Activated T-helper 1 cell treated with anti-CD3 and anti-CD28 coated beads, Interleukin-2, amount 50 U/mL, for 16 hours (primary cell): ENCODE measurements at regions not wholly inside any gene's neighbourhood (a gene's known extent, or its start where the extent isn't known, plus 50 kb on each side); places are given as distances from the start of the nearest gene placed in this dataset.

Experiments used
- DNase-seq, 2 donors: peaks; one replicate each; pipeline ENCODE4 v3.0.0-alpha.2; 2020; ENCODE audit warnings: low read depth in 1 of 2, low spot score in 1 of 2

DNA sequence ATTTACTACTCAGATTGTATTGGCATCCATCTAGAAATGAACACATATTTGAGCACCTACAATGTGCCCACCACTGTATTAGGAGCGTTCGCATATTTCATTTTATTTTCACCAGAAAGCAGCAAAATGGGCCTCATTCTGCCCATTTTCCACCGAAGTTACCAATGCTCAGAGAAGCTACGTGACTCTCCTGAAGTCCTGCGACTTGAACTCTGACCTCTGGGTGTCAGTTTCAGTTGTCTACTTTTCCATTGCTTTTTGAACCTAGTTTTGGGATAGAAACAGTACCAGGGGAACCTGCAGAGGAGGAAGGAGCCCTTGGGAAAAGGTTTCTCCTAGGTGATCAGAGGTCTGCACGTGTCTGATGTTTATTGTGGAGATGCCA lies 139.1 kb upstream of the SDK2 start:
- DNase-seq, result no peak

GRCh38 chr17:73783945-73784603 lies 139.8 kb upstream of the SDK2 start:
- DNase-seq, result no peak

DNA sequence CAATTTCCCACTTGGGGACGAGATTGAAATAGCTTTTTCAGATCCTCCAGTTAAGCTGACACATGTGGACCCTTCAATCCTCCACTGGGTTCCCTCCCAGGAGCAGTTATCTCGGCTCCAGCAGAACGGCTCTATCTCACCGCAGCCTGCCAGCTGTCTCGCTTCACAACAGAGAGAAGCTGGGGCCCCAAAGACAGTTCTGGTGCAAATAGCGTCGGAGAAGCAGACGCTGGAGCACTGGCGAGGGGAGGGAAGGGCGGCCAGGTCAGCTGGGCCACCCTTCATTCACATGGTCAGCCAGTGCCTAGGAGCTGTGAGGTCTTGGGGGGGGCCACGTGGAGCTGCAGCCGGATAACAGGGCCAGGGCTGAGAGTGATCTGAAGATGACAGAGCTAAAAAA lies 141.3 kb upstream of the SDK2 start:
- no peak for DNase-seq

DNA sequence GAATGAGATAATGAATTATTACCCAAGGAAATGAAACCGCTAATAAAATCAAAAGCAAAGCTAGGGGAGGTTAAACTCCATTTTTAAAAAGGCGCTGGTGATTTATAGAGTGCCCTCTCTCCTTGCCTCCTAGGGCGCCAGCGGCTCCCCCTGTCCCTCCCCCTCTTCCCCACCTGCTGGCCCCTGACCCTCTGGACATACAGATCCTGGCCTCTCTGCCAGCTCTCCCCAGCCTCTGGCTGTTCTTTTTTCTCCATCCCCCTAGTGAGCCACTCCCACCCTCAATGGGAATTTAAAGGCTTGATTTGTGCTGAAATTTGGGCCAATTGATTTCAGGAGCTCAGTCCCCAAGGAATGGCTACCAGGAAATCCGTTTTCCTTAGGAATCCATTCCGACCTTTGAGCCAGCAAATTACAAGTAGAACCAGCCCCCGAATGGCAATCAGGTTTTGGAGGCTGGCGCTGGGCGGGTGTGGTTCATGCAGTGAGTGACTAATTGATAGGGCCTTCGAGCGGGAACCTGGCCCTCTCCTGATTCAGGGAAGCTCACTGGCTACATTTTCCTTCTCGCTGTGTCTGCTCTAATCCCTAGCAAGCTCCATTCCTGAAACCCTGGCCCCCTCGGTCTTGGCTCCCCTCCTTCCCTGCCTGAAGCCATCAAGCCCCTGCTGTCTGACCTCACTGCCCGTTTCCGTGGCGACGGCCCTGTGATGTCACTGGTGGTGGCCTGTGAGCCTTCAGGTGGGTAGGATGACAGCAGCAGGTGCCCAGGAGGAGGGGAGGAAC lies 141.9 kb upstream of the SDK2 start:
- no peak for DNase-seq

- DNase-seq, result no peak
These were observed 143.1 kb upstream of the SDK2 start for GRCh38 chr17:73787076-73788059.

GRCh38 chr17:73788111-73788510 lies 143.9 kb upstream of the SDK2 start:
- DNase-seq, result no peak

GRCh38 chr17:73791121-73791520 lies 146.9 kb upstream of the SDK2 start:
- DNase-seq, result no peak

DNA sequence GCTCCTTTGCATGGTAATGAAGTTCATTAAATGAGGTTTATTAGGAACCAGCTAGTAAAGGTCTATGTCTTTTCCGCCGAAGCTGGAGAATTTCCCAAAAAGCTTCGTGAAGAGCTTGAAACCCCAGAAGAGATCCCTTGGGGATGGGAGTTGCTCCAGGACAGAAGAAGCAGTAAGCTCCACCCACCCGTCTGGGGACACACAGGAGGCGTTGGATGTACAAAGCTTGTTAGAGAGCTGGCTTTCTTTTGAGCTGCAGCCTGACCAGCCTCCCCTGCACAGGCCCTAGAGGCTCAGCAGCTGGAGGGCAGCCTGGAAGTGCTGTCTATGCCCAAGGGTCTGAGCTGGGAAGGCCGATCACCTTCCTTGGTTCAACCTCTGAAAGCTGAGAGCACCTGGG lies 147.4 kb upstream of the SDK2 start:
- no peak for DNase-seq

- no peak for DNase-seq
These were observed 148.7 kb upstream of the SDK2 start for GRCh38 chr17:73792994-73793393.

- DNase-seq, result no peak
These were observed 150.1 kb upstream of the SDK2 start for GRCh38 chr17:73794336-73794735.

GRCh38 chr17:73795730-73796129 lies 151.5 kb upstream of the SDK2 start:
- no peak for DNase-seq

DNA sequence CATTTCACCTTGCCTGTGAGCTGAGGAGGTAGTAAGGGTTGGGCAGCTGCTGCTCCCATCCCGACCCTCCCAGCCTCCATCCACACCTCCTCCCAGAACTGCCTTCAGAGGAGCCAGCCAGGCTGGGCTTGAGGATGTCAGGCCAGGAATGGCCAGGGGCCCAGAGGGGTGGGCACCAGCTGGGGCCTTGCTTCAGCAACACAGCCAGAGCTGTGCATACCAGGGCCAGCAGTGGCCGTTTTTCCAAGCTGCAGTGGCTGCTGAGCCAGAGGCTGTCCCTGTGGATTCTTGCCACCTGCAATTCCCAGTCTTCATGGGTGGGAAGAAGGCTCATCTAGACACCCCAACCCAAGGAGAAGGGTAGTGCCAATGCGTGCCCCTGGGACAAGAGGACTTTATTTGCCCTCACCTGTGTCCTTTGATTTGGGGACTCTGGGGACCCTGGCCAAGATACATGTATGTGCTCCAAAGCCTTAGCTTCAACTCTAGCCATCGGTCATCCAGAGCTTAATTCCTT lies 153.4 kb upstream of the SDK2 start:
- no peak for DNase-seq

DNA sequence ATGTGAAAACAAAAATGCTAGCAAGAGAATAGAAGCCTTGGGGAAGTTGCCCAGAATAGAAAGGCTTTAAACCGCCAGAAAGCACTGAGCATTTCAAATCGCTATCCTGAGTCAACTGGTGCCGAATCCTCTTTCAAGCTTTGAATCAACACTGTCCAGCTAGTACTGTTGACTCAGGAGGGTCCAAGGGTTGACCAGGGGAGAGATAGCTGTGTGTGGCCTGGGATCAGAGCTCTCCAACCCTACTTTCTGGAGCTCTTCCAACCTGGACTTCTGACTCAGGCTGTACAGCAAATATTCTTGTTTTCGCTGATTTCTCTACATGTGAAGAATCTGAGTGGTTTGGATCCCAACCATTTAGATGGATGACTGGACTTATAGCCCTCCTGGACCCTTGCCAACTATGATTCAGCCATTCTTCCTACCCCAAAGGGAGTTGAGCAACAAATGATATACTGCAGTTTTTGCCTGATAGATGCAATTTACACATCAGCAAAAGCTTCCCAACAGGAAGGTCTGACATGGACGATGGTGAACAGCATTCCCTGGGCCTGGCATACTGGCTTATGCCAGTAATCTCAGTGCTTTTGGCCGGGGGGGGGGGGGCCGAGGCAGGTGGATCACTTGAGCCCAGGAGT lies 154.0 kb upstream of the SDK2 start:
- no peak for DNase-seq

DNA sequence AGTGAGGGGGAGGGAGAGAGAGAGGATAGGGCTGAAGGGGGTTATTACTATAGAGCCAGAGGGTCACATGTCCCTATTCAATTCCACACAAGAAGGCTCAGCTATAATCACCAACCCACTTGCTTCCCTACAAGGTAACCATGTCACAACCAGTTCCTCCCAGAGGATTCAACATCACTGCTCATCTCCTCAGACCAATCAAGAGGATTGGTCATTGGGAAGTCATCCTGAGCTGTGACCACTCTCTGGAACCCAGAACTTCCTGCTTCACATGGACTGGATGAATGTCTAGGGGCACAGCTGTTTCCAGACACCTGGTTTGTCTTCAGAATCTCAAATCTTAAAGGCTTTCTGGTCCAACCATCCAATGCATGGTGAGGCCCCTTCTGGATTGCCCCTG lies 154.9 kb upstream of the SDK2 start:
- no peak for DNase-seq

DNA sequence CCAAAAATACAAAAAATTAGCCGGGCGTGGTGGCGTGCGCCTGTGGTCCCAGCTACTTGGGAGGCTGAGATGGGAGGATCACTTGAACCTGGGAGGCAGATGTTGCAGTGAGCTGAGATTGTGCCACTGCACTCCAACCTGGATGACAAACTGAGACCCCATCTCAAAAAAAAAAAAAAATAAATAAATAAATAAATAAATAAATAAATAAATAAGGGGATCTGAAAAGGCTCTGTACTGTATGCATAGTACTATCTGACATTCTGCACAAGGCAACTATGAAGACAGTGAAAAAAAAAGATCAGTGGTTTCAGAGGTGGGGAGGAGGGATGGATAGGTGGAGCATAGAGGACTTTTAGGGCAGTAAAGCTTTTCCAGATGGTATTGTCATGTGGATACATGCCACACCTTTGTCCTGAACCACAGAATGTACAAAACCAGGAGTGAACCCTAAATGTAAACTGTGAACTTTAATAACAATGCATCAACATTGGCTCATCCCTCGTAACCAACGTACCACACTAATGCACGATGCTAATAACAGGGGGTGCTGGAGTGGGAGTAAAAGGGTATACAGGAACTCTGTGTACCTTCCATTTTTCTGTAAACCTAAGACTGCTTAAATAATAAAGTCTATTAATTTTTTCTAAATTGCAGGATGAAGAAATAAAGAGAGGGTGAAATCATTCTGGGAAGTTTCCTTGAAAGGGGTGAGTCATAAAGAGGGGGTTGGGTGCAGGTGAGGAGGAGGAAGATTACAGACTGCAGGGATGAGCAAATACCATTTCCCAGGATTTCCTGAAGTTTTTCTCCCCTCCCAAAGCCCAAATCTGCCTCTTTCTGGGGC lies 155.8 kb upstream of the SDK2 start:
- DNase-seq, result no peak

GRCh38 chr17:73800893-73801292 lies 156.6 kb upstream of the SDK2 start:
- DNase-seq, result no peak

- no peak for DNase-seq
These were observed 157.3 kb upstream of the SDK2 start for GRCh38 chr17:73801455-73802100.

GRCh38 chr17:73802314-73802713 lies 158.1 kb upstream of the SDK2 start:
- DNase-seq, result no peak

GRCh38 chr17:73802871-73803270 lies 158.6 kb upstream of the SDK2 start:
- DNase-seq, result no peak
